Endothelial cell of umbilical vein (primary cell): ENCODE measurements at regions not wholly inside any gene's neighbourhood (a gene's known extent, or its start where the extent isn't known, plus 50 kb on each side); places are given as distances from the start of the nearest gene placed in this dataset.

Experiments
- BruUV-seq: library from RNA; stranded (reverse); fragments of 400-500 nt; replicated peaks from 2 replicates; lab custom pipeline; 2021; lab: Mats Ljungman, UMichigan
- CTCF ChIA-PET: fragments of 300-600, 350-600 bp; sonication (Branson Sonifier 250); formaldehyde crosslinking; loops from one replicate; lab custom pipeline; 2021; ENCODE audit warnings: antibody characterized with exemption, inconsistent platforms; lab: Charles Lee
- POLR2A ChIA-PET: fragments of 300-600, 350-600 bp; sonication (Branson Sonifier 250); formaldehyde crosslinking; loops from one replicate; lab custom pipeline; 2021; ENCODE audit warnings: antibody characterized with exemption, inconsistent platforms; lab: Charles Lee
- DNase-seq: peaks from one replicate; pipeline ENCODE4 v3.0.0-alpha.2; 2011; ENCODE audit warnings: low read depth, low spot score
- FAIRE-seq: peaks from 2 replicates; lab custom pipeline; 2011; peaks lifted over from hg19 to GRCh38; lab: Jason Lieb, UNC
- H2AFZ ChIP-seq: 2 replicates; pipeline ENCODE4 v1.6.0; 2012; ENCODE audit warnings: low read depth, low read length, control low read depth, inconsistent platforms
- H3K27ac ChIP-seq: 2 replicates; pipeline ENCODE4 v1.5.1; 2011; ENCODE audit warnings: low read depth, mild to moderate bottlenecking, control low read depth, low read length, moderate library complexity; ENCODE audit not compliant: insufficient read depth
- H3K27me3 ChIP-seq, 2 experiments: 2 replicates each; pipeline versions ENCODE4 v1.6.0 to v1.6.1; 2011; ENCODE audit warnings: low read length in 2 of 2, mixed read lengths in 1 of 2; ENCODE audit not compliant: control insufficient read depth in 2 of 2, insufficient read depth in 2 of 2
- H3K36me3 ChIP-seq, 2 experiments: 2 replicates in 1 of 2; 3 replicates in 1 of 2; pipeline ENCODE4 v1.5.1; 2011; ENCODE audit warnings: low read length in 2 of 2, mild to moderate bottlenecking in 1 of 2, moderate library complexity in 1 of 2; ENCODE audit not compliant: control insufficient read depth in 2 of 2, insufficient read depth in 2 of 2; ENCODE audit errors: extremely low read depth in 1 of 2
- H3K4me1 ChIP-seq: 3 replicates; pipeline ENCODE4 v1.5.1; 2011; ENCODE audit warnings: mild to moderate bottlenecking, low read length; ENCODE audit not compliant: control insufficient read depth, insufficient read depth; ENCODE audit errors: extremely low read depth
- H3K4me2 ChIP-seq: 2 replicates; pipeline ENCODE4 v1.6.1; 2011; ENCODE audit warnings: low read length, control low read depth, mixed read lengths; ENCODE audit not compliant: insufficient read depth
- H3K4me3 ChIP-seq, 3 experiments: fragments of 200-600 bp in 1 of 3; sonication (generic), shearing (Covaris generic) in 1 of 3; replicated peaks in 1 of 3; 2 replicates each; pipeline ENCODE4 v1.5.1; 2011 to 2016; ENCODE audit warnings: control low read depth in 3 of 3, low read length in 3 of 3, mild to moderate bottlenecking in 2 of 3, inconsistent platforms in 1 of 3, low read depth in 1 of 3, moderate library complexity in 1 of 3; ENCODE audit not compliant: insufficient read depth in 1 of 3
- H3K79me2 ChIP-seq: 2 replicates; pipeline ENCODE4 v1.6.0; 2012; ENCODE audit warnings: low read length, inconsistent platforms; ENCODE audit not compliant: control insufficient read depth, insufficient read depth
- H3K9ac ChIP-seq: replicated peaks from 2 replicates; pipeline ENCODE3; 2011; ENCODE audit warnings: low read length, control low read depth; ENCODE audit not compliant: insufficient read depth; ENCODE audit errors: extremely low read depth
- H3K9me1 ChIP-seq: replicated peaks from 3 replicates; pipeline ENCODE4 v1.6.0; 2011; ENCODE audit warnings: mild to moderate bottlenecking, low read length; ENCODE audit not compliant: control insufficient read depth, insufficient read depth; ENCODE audit errors: extremely low read depth
- H3K9me3 ChIP-seq: replicated peaks from 2 replicates; pipeline ENCODE4 v1.5.1; 2012; ENCODE audit warnings: low read length, inconsistent platforms; ENCODE audit not compliant: control insufficient read depth, insufficient read depth
- H4K20me1 ChIP-seq: replicated peaks from 2 replicates; pipeline ENCODE3; 2011; ENCODE audit warnings: mild to moderate bottlenecking, low read length; ENCODE audit not compliant: control insufficient read depth, insufficient read depth; ENCODE audit errors: extremely low read depth
- EZH2 ChIP-seq: IDR thresholded peaks from 2 replicates; pipeline ENCODE4 v1.6.1; 2012; ENCODE audit warnings: borderline replicate concordance, low read depth, mild to moderate bottlenecking, moderate library complexity, low read length, inconsistent platforms; ENCODE audit not compliant: severe bottlenecking
- FOS ChIP-seq: IDR thresholded peaks from 2 replicates; pipeline ENCODE4 v1.6.1; 2011; ENCODE audit warnings: mild to moderate bottlenecking, low read length, moderate library complexity, borderline replicate concordance; ENCODE audit not compliant: insufficient read depth
- GATA2 ChIP-seq: IDR thresholded peaks from 2 replicates; pipeline ENCODE4 v1.7.0; 2011; ENCODE audit warnings: low read depth, mild to moderate bottlenecking, moderate library complexity, mixed read lengths, low read length; ENCODE audit not compliant: insufficient read length, insufficient read depth
- JUN ChIP-seq: IDR thresholded peaks from 2 replicates; pipeline ENCODE4 v1.6.1; 2011; ENCODE audit warnings: borderline replicate concordance, low read depth; ENCODE audit not compliant: insufficient read length, insufficient read depth
- MAX ChIP-seq: IDR thresholded peaks from 2 replicates; pipeline ENCODE4 v1.6.1; 2011; ENCODE audit not compliant: insufficient read depth, insufficient read length
- MYC ChIP-seq: IDR thresholded peaks from one replicate; pipeline ENCODE4 v1.6.1; 2011; ENCODE audit warnings: mild to moderate bottlenecking, low read depth, low read length
- POLR2A ChIP-seq: IDR thresholded peaks from 2 replicates; pipeline ENCODE4 v1.6.1; 2012; ENCODE audit warnings: low read depth, mild to moderate bottlenecking, control low read depth, low read length
- POLR2AphosphoS5 ChIP-seq: IDR thresholded peaks from 2 replicates; pipeline ENCODE4 v1.6.1; 2012; ENCODE audit warnings: low read depth, mild to moderate bottlenecking, control low read depth, low read length, moderate library complexity; ENCODE audit not compliant: insufficient read depth
- dilution Hi-C: fragments of 300-500 bp; cut with MboI; formaldehyde crosslinking; loops from one replicate; pipeline ENCODE4 v1.15.0; 2019; ENCODE audit warnings: low sequenced_read_pairs; ENCODE audit not compliant: extremely low pct_ligation_motif_present
- intact Hi-C: fragments of 100-400 bp; cut with micrococcal nuclease; formaldehyde crosslinking; loops from one replicate; pipeline ENCODE4 v1.10.0; 2022
- TF ChIP-seq, protein P1 (sequence below), 2 donors: IDR thresholded peaks; 1 replicate in 1 of 2; 2 replicates in 1 of 2; pipeline ENCODE4 v1.5.1; 2011; ENCODE audit warnings: low read length in 2 of 2, mild to moderate bottlenecking in 2 of 2, moderate library complexity in 2 of 2, control low read depth in 1 of 2, inconsistent platforms in 1 of 2, low read depth in 1 of 2; ENCODE audit not compliant: insufficient read depth in 1 of 2; ENCODE audit errors: extremely low read depth in 1 of 2

- Histone ChIP-seq H3K4me3 (no peak overlapping the region), H3K4me2 (no peak overlapping the region), H3K4me1 (no peaks in the 10 kb centered on the region), H2AFZ (no peak overlapping the region), H3K36me3 (no peaks in the 10 kb centered on the region), H3K79me2 (no peaks in the 10 kb centered on the region), H3K27me3 (no peaks in the 10 kb centered on the region), H3K27ac (no peak overlapping the region), H3K9me3 (no peaks in the 10 kb centered on the region), H4K20me1 (no peaks in the 10 kb centered on the region), H3K9ac (no peak overlapping the region), H3K9me1 (no peaks in the 10 kb centered on the region)
- dilution Hi-C loops = no loop called here
- CTCF ChIA-PET = no interaction called here
- FAIRE-seq (no peak), DNase-seq (no peak)
- TF ChIP-seq POLR2AphosphoS5 (no peak), MYC (no peak), JUN (no peak), MAX (no peak), GATA2 (no peak), EZH2 (no peak), POLR2A (no peak), FOS (no peak)
- TF ChIP-seq, protein P1, sequence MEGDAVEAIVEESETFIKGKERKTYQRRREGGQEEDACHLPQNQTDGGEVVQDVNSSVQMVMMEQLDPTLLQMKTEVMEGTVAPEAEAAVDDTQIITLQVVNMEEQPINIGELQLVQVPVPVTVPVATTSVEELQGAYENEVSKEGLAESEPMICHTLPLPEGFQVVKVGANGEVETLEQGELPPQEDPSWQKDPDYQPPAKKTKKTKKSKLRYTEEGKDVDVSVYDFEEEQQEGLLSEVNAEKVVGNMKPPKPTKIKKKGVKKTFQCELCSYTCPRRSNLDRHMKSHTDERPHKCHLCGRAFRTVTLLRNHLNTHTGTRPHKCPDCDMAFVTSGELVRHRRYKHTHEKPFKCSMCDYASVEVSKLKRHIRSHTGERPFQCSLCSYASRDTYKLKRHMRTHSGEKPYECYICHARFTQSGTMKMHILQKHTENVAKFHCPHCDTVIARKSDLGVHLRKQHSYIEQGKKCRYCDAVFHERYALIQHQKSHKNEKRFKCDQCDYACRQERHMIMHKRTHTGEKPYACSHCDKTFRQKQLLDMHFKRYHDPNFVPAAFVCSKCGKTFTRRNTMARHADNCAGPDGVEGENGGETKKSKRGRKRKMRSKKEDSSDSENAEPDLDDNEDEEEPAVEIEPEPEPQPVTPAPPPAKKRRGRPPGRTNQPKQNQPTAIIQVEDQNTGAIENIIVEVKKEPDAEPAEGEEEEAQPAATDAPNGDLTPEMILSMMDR (IDR thresholded peaks at IDR 0.05; ENCODE audit: extremely low read depth in 1 of 2, insufficient read depth in 1 of 2, low read depth in 1 of 2, low read length in 2 of 2) = no peak
- intact Hi-C loops = no loop called here
- POLR2A ChIA-PET = no interaction called here
- BruUV-seq = no TSS peak
These were observed 1221.0 kb downstream of the DSC3 start for GRCh38 chr18:29821544-29821943.
